Mucosa of stomach (tissue), 1 donor: ENCODE measurements at regions not wholly inside any gene's neighbourhood (a gene's known extent, or its start where the extent isn't known, plus 50 kb on each side); places are given as distances from the start of the nearest gene placed in this dataset.

ENCODE experiments used
- H3K27me3 ChIP-seq: one replicate; pipeline ENCODE4 v1.7.0; 2013; ENCODE audit warnings: mild to moderate bottlenecking, low read length; ENCODE audit not compliant: control insufficient read depth, insufficient read depth
- H3K36me3 ChIP-seq: one replicate; pipeline ENCODE4 v1.7.0; 2013; ENCODE audit warnings: low read length; ENCODE audit not compliant: control insufficient read depth, insufficient read depth
- H3K4me1 ChIP-seq: one replicate; pipeline ENCODE4 v1.7.0; 2013; ENCODE audit warnings: mild to moderate bottlenecking, low read length; ENCODE audit not compliant: control insufficient read depth, insufficient read depth
- H3K4me3 ChIP-seq: one replicate; pipeline ENCODE4 v1.7.0; 2013; ENCODE audit warnings: low read length
- H3K9ac ChIP-seq: one replicate; pipeline ENCODE4 v1.7.0; 2013; ENCODE audit warnings: mild to moderate bottlenecking, low read length, moderate library complexity
- H3K9me3 ChIP-seq: one replicate; pipeline ENCODE4 v1.7.0; 2013; ENCODE audit warnings: mild to moderate bottlenecking, low read length, moderate library complexity; ENCODE audit not compliant: control insufficient read depth
- donor health status: Pancreatic carcinoma.

GRCh38 chr18:55763298-55763697, 175.3 kb upstream of the TCF4 start:
- no peaks in the 10 kb centered on the region for H3K9me3 ChIP-seq
- H3K4me1 ChIP-seq = no peaks in the 10 kb centered on the region
- H3K27me3 ChIP-seq = no peaks in the 10 kb centered on the region
- no peak overlapping the region for H3K9ac ChIP-seq
- no peaks in the 10 kb centered on the region for H3K36me3 ChIP-seq
- H3K4me3 ChIP-seq = no peak overlapping the region

- no peaks in the 10 kb centered on the region for H3K27me3 ChIP-seq
- H3K36me3 ChIP-seq = no peaks in the 10 kb centered on the region
- H3K4me3 ChIP-seq = no peak overlapping the region
- H3K9ac ChIP-seq = no peak overlapping the region
- H3K4me1 ChIP-seq = no peaks in the 10 kb centered on the region
- no peaks in the 10 kb centered on the region for H3K9me3 ChIP-seq
Measured at GRCh38 chr18:55762424-55762823, 174.4 kb upstream of the TCF4 start.

- Histone ChIP-seq H3K27me3 (no peaks in the 10 kb centered on the region), H3K4me3 (no peak overlapping the region), H3K9me3 (no peaks in the 10 kb centered on the region), H3K9ac (no peak overlapping the region), H3K4me1 (no peaks in the 10 kb centered on the region), H3K36me3 (no peaks in the 10 kb centered on the region)
Measured at GRCh38 chr18:55753643-55754263, 165.8 kb upstream of the TCF4 start.

GRCh38 chr18:55751476-55751875, 163.5 kb upstream of the TCF4 start:
- no peaks in the 10 kb centered on the region for H3K27me3 ChIP-seq
- no peak overlapping the region for H3K9ac ChIP-seq
- no peaks in the 10 kb centered on the region for H3K4me1 ChIP-seq
- H3K36me3 ChIP-seq = no peaks in the 10 kb centered on the region
- H3K4me3 ChIP-seq = no peak overlapping the region
- H3K9me3 ChIP-seq = no peaks in the 10 kb centered on the region

GRCh38 chr18:55748227-55748738, 160.3 kb upstream of the TCF4 start:
- H3K36me3 ChIP-seq = no peaks in the 10 kb centered on the region
- no peak overlapping the region for H3K9ac ChIP-seq
- H3K27me3 ChIP-seq = no peaks in the 10 kb centered on the region
- no peaks in the 10 kb centered on the region for H3K4me1 ChIP-seq
- no peak overlapping the region for H3K4me3 ChIP-seq
- no peaks in the 10 kb centered on the region for H3K9me3 ChIP-seq

GRCh38 chr18:55744206-55744605, 156.2 kb upstream of the TCF4 start:
- no peaks in the 10 kb centered on the region for H3K9me3 ChIP-seq
- no peaks in the 10 kb centered on the region for H3K27me3 ChIP-seq
- H3K4me3 ChIP-seq = no peak overlapping the region
- no peaks in the 10 kb centered on the region for H3K36me3 ChIP-seq
- H3K4me1 ChIP-seq = no peaks in the 10 kb centered on the region
- H3K9ac ChIP-seq = no peak overlapping the region

- no peaks in the 10 kb centered on the region for H3K27me3 ChIP-seq
- no peaks in the 10 kb centered on the region for H3K9me3 ChIP-seq
- H3K36me3 ChIP-seq = no peaks in the 10 kb centered on the region
- H3K4me1 ChIP-seq = no peaks in the 10 kb centered on the region
- no peak overlapping the region for H3K4me3 ChIP-seq
- H3K9ac ChIP-seq = no peak overlapping the region
Measured at GRCh38 chr18:55743736-55744135, 155.7 kb upstream of the TCF4 start.

- no peak overlapping the region for H3K9ac ChIP-seq
- no peaks in the 10 kb centered on the region for H3K27me3 ChIP-seq
- H3K4me3 ChIP-seq = no peak overlapping the region
- H3K4me1 ChIP-seq = no peaks in the 10 kb centered on the region
- H3K9me3 ChIP-seq = no peaks in the 10 kb centered on the region
- no peaks in the 10 kb centered on the region for H3K36me3 ChIP-seq
Measured at GRCh38 chr18:55743133-55743532, 155.1 kb upstream of the TCF4 start.

GRCh38 chr18:55739488-55739887, 151.5 kb upstream of the TCF4 start:
- H3K4me3 ChIP-seq = no peak overlapping the region
- H3K27me3 ChIP-seq = no peaks in the 10 kb centered on the region
- no peak overlapping the region for H3K9ac ChIP-seq
- H3K4me1 ChIP-seq = no peaks in the 10 kb centered on the region
- H3K36me3 ChIP-seq = no peaks in the 10 kb centered on the region
- H3K9me3 ChIP-seq = no peaks in the 10 kb centered on the region

GRCh38 chr18:55738483-55739114, 150.6 kb upstream of the TCF4 start:
- Histone ChIP-seq H3K36me3 (no peaks in the 10 kb centered on the region), H3K9me3 (no peaks in the 10 kb centered on the region), H3K4me1 (no peaks in the 10 kb centered on the region), H3K27me3 (no peaks in the 10 kb centered on the region), H3K4me3 (no peak overlapping the region), H3K9ac (no peak overlapping the region)

- Histone ChIP-seq H3K4me3 (no peak overlapping the region), H3K4me1 (no peaks in the 10 kb centered on the region), H3K27me3 (no peaks in the 10 kb centered on the region), H3K36me3 (no peaks in the 10 kb centered on the region), H3K9me3 (no peaks in the 10 kb centered on the region), H3K9ac (no peak overlapping the region)
Measured at GRCh38 chr18:55737781-55738468, 149.9 kb upstream of the TCF4 start.

- no peaks in the 10 kb centered on the region for H3K27me3 ChIP-seq
- H3K9me3 ChIP-seq = no peaks in the 10 kb centered on the region
- H3K9ac ChIP-seq = no peak overlapping the region
- no peak overlapping the region for H3K4me3 ChIP-seq
- no peaks in the 10 kb centered on the region for H3K4me1 ChIP-seq
- no peaks in the 10 kb centered on the region for H3K36me3 ChIP-seq
Measured at GRCh38 chr18:55737266-55737665, 149.3 kb upstream of the TCF4 start.
